ENCODE measurements at regions not wholly inside any gene's neighbourhood (a gene's known extent, or its start where the extent isn't known, plus 50 kb on each side); places are given as distances from the start of the nearest gene placed in this dataset.

- no peak overlapping the region for H3K4me3 Mint-ChIP-seq
- Histone ChIP-seq H3K4me1 (ENCODE audit: control insufficient read depth in 2 of 2, insufficient read depth in 2 of 2, low read length in 2 of 2) (no peaks in the 10 kb centered on the region), H3K27ac (ENCODE audit: low read depth, low read length) (no peak overlapping the region), H3K27me3 (ENCODE audit: control insufficient read depth in 2 of 2, insufficient read depth in 2 of 2, low read length in 2 of 2) (no peaks in the 10 kb centered on the region), H3K36me3 (ENCODE audit: control insufficient read depth in 2 of 3, insufficient read depth in 3 of 3, low read length in 3 of 3) (no peaks in the 10 kb centered on the region), H3K4me3 (ENCODE audit: low read length) (no peak overlapping the region), H3K9me3 (ENCODE audit: control insufficient read depth in 2 of 3, low read length in 3 of 3) (no peaks in the 10 kb centered on the region)
- DNase-seq (no peak), ATAC-seq (no peak)
- H3K9me3 Mint-ChIP-seq = peaks cover 0 to 2% (median 0%) of the 10 kb centered on the region in 11 donors
- CTCF ChIA-PET = no interaction called here
- peaks cover 0 to 1% (median 0%) of the 10 kb centered on the region in 7 donors for H3K4me1 Mint-ChIP-seq
- intact Hi-C loops (cut with micrococcal nuclease) = no loop called here
- POLR2A ChIA-PET = no interaction called here
- no peak overlapping the region for H3K27ac Mint-ChIP-seq
- H3K36me3 Mint-ChIP-seq = no peaks in the 10 kb centered on the region
- peaks cover 0 to 13% (median 0%) of the 10 kb centered on the region in 5 donors for H3K27me3 Mint-ChIP-seq
These were observed 134.8 kb downstream of the ASB7 start for GRCh38 chr15:100737214-100737613.

DNA sequence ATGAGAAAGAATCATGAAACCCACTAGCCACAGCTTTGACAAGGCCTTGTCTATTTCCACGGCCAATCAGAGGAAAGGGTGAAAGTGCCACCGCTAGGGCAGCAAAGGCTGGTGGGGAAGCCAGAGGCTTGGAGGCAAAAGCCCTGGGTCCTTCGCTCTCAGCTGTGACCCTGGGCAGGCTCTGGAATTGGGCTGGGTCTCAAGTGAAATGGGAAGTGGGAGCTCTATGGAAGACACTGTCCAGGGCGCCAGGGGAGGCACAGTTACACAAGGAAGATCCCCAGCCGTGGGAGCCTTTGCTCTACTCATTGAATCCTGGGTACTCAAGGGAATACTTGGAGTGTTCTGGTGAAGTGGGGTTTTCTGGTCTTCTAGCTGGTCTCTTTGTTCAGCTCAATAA, 136.2 kb downstream of the ASB7 start:
- DNase-seq (no peak), ATAC-seq (no peak)
- Histone ChIP-seq H3K36me3 (ENCODE audit: control insufficient read depth in 2 of 3, insufficient read depth in 3 of 3, low read length in 3 of 3) (no peaks in the 10 kb centered on the region), H3K4me1 (ENCODE audit: control insufficient read depth in 2 of 2, insufficient read depth in 2 of 2, low read length in 2 of 2) (no peaks in the 10 kb centered on the region), H3K9me3 (ENCODE audit: control insufficient read depth in 2 of 3, low read length in 3 of 3) (no peaks in the 10 kb centered on the region), H3K27me3 (ENCODE audit: control insufficient read depth in 2 of 2, insufficient read depth in 2 of 2, low read length in 2 of 2) (no peaks in the 10 kb centered on the region), H3K4me3 (ENCODE audit: low read length) (no peak overlapping the region), H3K27ac (ENCODE audit: low read depth, low read length) (no peak overlapping the region)
- H3K4me3 Mint-ChIP-seq = no peak overlapping the region
- peaks cover 5 to 23% (median 8%) of the 10 kb centered on the region in 5 donors for H3K27me3 Mint-ChIP-seq
- H3K36me3 Mint-ChIP-seq = no peaks in the 10 kb centered on the region
- intact Hi-C loops (cut with micrococcal nuclease) = no loop called here
- ChIA-PET CTCF (no interaction called here), POLR2A (no interaction called here)
- H3K9me3 Mint-ChIP-seq = peaks cover 0 to 2% (median 0%) of the 10 kb centered on the region in 11 donors
- no peaks in the 10 kb centered on the region for H3K4me1 Mint-ChIP-seq
- no peak overlapping the region for H3K27ac Mint-ChIP-seq

- no peak for ATAC-seq
- intact Hi-C loops (cut with micrococcal nuclease) = no loop called here
- no peak for DNase-seq
- no peak overlapping the region for H3K4me3 ChIP-seq (ENCODE audit: low read length)
- Mint-ChIP-seq H3K27me3 (peaks cover 12 to 25% (median 15%) of the 10 kb centered on the region in 5 donors), H3K4me3 (no peak overlapping the region), H3K4me1 (no peaks in the 10 kb centered on the region), H3K9me3 (no peaks in the 10 kb centered on the region), H3K36me3 (no peaks in the 10 kb centered on the region), H3K27ac (no peak overlapping the region)
- POLR2A ChIA-PET = interaction anchor here (0.6 kb wide), 1 partner anchor 19 kb away, joined by 4 read pairs; no protein-coding TSS in a partner anchor
- no peaks in the 10 kb centered on the region for H3K27me3 ChIP-seq (ENCODE audit: control insufficient read depth in 2 of 2, insufficient read depth in 2 of 2, low read length in 2 of 2)
- CTCF ChIA-PET = no interaction called here
- H3K36me3 ChIP-seq (ENCODE audit: control insufficient read depth in 2 of 3, insufficient read depth in 3 of 3, low read length in 3 of 3) = no peaks in the 10 kb centered on the region
- H3K27ac ChIP-seq (ENCODE audit: low read depth, low read length) = no peak overlapping the region
- H3K9me3 ChIP-seq (ENCODE audit: control insufficient read depth in 2 of 3, low read length in 3 of 3) = no peaks in the 10 kb centered on the region
- H3K4me1 ChIP-seq (ENCODE audit: control insufficient read depth in 2 of 2, insufficient read depth in 2 of 2, low read length in 2 of 2) = no peaks in the 10 kb centered on the region
These were observed 137.7 kb downstream of the ASB7 start for GRCh38 chr15:100740138-100740537.

DNA sequence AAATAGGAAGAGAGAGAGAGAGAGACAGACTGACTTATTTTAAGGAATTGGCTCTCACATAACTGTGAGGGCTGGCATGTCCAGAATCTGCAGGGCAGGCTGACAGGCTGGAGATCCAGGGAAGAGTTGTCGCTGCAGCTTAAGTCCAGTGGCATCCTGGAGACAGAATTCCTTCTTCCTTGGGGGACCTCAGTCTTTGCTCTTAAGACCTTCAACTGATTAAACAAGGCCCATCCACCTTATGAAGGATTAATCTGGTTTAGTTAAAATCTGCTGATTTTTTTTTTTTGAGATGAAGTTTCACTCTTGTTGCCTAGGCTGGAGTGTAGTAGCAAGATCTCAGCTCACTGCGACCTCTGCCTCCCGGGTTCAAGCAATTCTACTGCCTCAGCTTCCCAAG, 128.0 kb upstream of the ALDH1A3 start:
- POLR2A ChIA-PET = no interaction called here
- no peaks in the 10 kb centered on the region for H3K9me3 ChIP-seq (ENCODE audit: control insufficient read depth in 2 of 3, low read length in 3 of 3)
- peak overlapping the region in 1 of 10 donors; percentile 6 for H3K4me3 Mint-ChIP-seq

DNA sequence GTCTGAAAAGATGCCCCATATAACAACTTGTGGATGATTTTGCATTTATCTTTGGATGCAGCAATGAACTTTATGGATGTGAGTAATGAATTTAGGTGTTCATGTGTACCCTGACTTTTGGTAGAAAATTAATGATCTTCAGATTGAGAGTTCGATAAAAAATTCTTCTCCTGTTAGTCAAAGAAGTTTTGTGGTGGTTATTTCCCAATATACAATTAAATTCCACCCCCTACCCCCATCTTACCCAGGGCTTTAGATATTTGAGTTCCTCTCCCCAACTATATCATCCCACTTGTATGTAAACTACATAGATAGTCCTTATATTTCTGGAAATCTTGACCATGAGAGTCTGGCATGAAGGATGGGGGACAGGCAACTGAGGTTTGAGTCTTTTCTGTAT, 126.1 kb upstream of the ALDH1A3 start:
- POLR2A ChIA-PET = no interaction called here
- no peak overlapping the region for H3K4me3 ChIP-seq (ENCODE audit: low read length)
- ATAC-seq (no peak), DNase-seq (no peak)
- H3K4me3 Mint-ChIP-seq = no peak overlapping the region
- H3K4me1 ChIP-seq (ENCODE audit: control insufficient read depth in 2 of 2, insufficient read depth in 2 of 2, low read length in 2 of 2) = no peaks in the 10 kb centered on the region
- no peaks in the 10 kb centered on the region for H3K9me3 ChIP-seq (ENCODE audit: control insufficient read depth in 2 of 3, low read length in 3 of 3)
- no peaks in the 10 kb centered on the region for H3K27me3 ChIP-seq (ENCODE audit: control insufficient read depth in 2 of 2, insufficient read depth in 2 of 2, low read length in 2 of 2)
- intact Hi-C loops (cut with micrococcal nuclease) = no loop called here
- CTCF ChIA-PET = no interaction called here
- peaks cover 0 to 20% (median 2%) of the 10 kb centered on the region in 11 donors for H3K9me3 Mint-ChIP-seq
- H3K36me3 ChIP-seq (ENCODE audit: control insufficient read depth in 2 of 3, insufficient read depth in 3 of 3, low read length in 3 of 3) = no peaks in the 10 kb centered on the region
- no peak overlapping the region for H3K27ac ChIP-seq (ENCODE audit: low read depth, low read length)
- no peaks in the 10 kb centered on the region for H3K4me1 Mint-ChIP-seq
- H3K27me3 Mint-ChIP-seq = peaks cover 32 to 65% (median 51%) of the 10 kb centered on the region in 5 donors
- no peak overlapping the region for H3K27ac Mint-ChIP-seq
- peaks cover 0 to 4% (median 0%) of the 10 kb centered on the region in 5 donors for H3K36me3 Mint-ChIP-seq

More for the DNA sequence above, 128.0 kb upstream of the ALDH1A3 start:
- no peak overlapping the region for H3K27ac Mint-ChIP-seq
- H3K9me3 Mint-ChIP-seq = peaks cover 0 to 39% (median 16%) of the 10 kb centered on the region in 11 donors
- H3K4me3 ChIP-seq (ENCODE audit: low read length) = no peak overlapping the region
- CTCF ChIA-PET = no interaction called here
- H3K27me3 ChIP-seq (ENCODE audit: control insufficient read depth in 2 of 2, insufficient read depth in 2 of 2, low read length in 2 of 2) = no peaks in the 10 kb centered on the region
- no peaks in the 10 kb centered on the region for H3K36me3 ChIP-seq (ENCODE audit: control insufficient read depth in 2 of 3, insufficient read depth in 3 of 3, low read length in 3 of 3)
- ATAC-seq (no peak), DNase-seq (no peak)
- peaks cover 37 to 71% (median 61%) of the 10 kb centered on the region in 5 donors for H3K27me3 Mint-ChIP-seq
- intact Hi-C loops (cut with micrococcal nuclease) = no loop called here
- H3K36me3 Mint-ChIP-seq = peaks cover 0 to 19% (median 8%) of the 10 kb centered on the region in 5 donors
- H3K27ac ChIP-seq (ENCODE audit: low read depth, low read length) = no peak overlapping the region
- no peaks in the 10 kb centered on the region for H3K4me1 ChIP-seq (ENCODE audit: control insufficient read depth in 2 of 2, insufficient read depth in 2 of 2, low read length in 2 of 2)
- H3K4me1 Mint-ChIP-seq = no peaks in the 10 kb centered on the region

DNA sequence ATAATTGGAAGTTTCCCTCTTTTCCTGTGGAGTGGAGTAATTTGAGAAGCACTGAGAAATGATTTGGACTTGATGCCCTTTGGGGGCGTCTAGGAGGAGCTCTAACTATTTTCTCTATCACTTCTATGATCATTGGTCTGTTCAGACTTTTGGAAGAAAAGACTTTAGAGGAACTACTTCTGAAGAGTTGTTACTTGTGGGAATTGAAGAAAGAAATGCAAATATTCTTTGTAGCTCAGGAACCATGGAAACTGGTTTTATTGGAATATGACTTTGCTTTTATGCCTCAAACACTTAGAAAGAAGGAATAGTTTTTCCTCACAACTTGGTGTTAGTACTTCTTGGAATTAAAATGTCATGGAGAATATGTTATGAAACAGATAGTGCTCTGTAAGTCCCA, 122.0 kb upstream of the ALDH1A3 start:
- peaks cover 0 to 7% (median 0%) of the 10 kb centered on the region in 7 donors for H3K4me1 Mint-ChIP-seq
- peaks cover 0 to 6% of the 10 kb centered on the region in 2 donors for H3K27me3 ChIP-seq (ENCODE audit: control insufficient read depth in 2 of 2, insufficient read depth in 2 of 2, low read length in 2 of 2)
- H3K27me3 Mint-ChIP-seq = peaks cover 35 to 54% (median 46%) of the 10 kb centered on the region in 5 donors
- H3K9me3 Mint-ChIP-seq = peaks cover 0 to 3% (median 0%) of the 10 kb centered on the region in 11 donors
- no peaks in the 10 kb centered on the region for H3K4me1 ChIP-seq (ENCODE audit: control insufficient read depth in 2 of 2, insufficient read depth in 2 of 2, low read length in 2 of 2)
- no peaks in the 10 kb centered on the region for H3K36me3 ChIP-seq (ENCODE audit: control insufficient read depth in 2 of 3, insufficient read depth in 3 of 3, low read length in 3 of 3)
- no peak overlapping the region for H3K4me3 Mint-ChIP-seq
- intact Hi-C loops (cut with micrococcal nuclease) = no loop called here
- DNase-seq (no peak), ATAC-seq (no peak)
- POLR2A ChIA-PET = no interaction called here
- H3K9me3 ChIP-seq (ENCODE audit: control insufficient read depth in 2 of 3, low read length in 3 of 3) = no peaks in the 10 kb centered on the region
- no peak overlapping the region for H3K27ac ChIP-seq (ENCODE audit: low read depth, low read length)
- H3K4me3 ChIP-seq (ENCODE audit: low read length) = no peak overlapping the region
- H3K27ac Mint-ChIP-seq = no peak overlapping the region
- CTCF ChIA-PET = no interaction called here
- H3K36me3 Mint-ChIP-seq = no peaks in the 10 kb centered on the region

DNA sequence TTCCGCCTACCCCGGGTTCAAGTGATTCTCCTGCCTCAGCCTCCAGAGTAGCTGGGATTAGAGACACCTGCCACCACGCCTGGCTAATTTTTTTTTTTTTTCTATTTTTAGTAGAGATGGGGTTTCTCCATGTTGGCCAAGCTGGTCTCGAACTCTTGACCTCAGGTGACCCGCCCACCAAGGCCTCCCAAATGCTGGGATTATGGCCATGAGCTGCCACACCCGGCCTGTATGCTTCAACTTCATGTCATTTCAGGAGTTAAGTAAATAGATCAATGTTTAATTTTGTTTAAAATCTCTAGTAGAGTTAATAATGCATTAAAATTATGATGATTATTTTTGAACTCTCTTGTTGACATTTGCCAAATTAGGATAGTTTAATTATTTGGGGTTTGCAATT, 121.1 kb upstream of the ALDH1A3 start:
- Histone ChIP-seq H3K4me1 (ENCODE audit: control insufficient read depth in 2 of 2, insufficient read depth in 2 of 2, low read length in 2 of 2) (no peaks in the 10 kb centered on the region), H3K9me3 (ENCODE audit: control insufficient read depth in 2 of 3, low read length in 3 of 3) (no peaks in the 10 kb centered on the region), H3K27me3 (ENCODE audit: control insufficient read depth in 2 of 2, insufficient read depth in 2 of 2, low read length in 2 of 2) (peaks cover 0 to 6% of the 10 kb centered on the region in 2 donors), H3K4me3 (ENCODE audit: low read length) (no peak overlapping the region), H3K27ac (ENCODE audit: low read depth, low read length) (no peak overlapping the region), H3K36me3 (ENCODE audit: control insufficient read depth in 2 of 3, insufficient read depth in 3 of 3, low read length in 3 of 3) (no peaks in the 10 kb centered on the region)
- ChIA-PET CTCF (interaction anchor here (0.6 kb wide), 1 partner anchor 779 kb away, joined by 3 read pairs; no protein-coding TSS in a partner anchor), POLR2A (no interaction called here)
- ATAC-seq = no peak
- no peak overlapping the region for H3K4me3 Mint-ChIP-seq
- no peak for DNase-seq
- no peaks in the 10 kb centered on the region for H3K36me3 Mint-ChIP-seq
- H3K27ac Mint-ChIP-seq = no peak overlapping the region
- intact Hi-C loops (cut with micrococcal nuclease) = no loop called here
- peaks cover 28 to 49% (median 42%) of the 10 kb centered on the region in 5 donors for H3K27me3 Mint-ChIP-seq
- H3K9me3 Mint-ChIP-seq = peaks cover 0 to 3% (median 0%) of the 10 kb centered on the region in 11 donors
- peaks cover 0 to 7% (median 0%) of the 10 kb centered on the region in 7 donors for H3K4me1 Mint-ChIP-seq

Data from naive thymus-derived CD4-positive, alpha-beta T cell (primary cell).